Cardiac fibroblast (primary cell): ENCODE measurements at regions not wholly inside any gene's neighbourhood (a gene's known extent, or its start where the extent isn't known, plus 50 kb on each side); places are given as distances from the start of the nearest gene placed in this dataset.

Experiments
- DNase-seq, 2 donors: peaks; one replicate each; pipeline versions ENCODE4 v3.0.0 to v3.0.0-alpha.2; 2010; ENCODE audit warnings: low read depth in 2 of 2
- H3K4me3 ChIP-seq, 2 donors: replicated peaks in 1 of 2; 1 replicate in 1 of 2; 2 replicates in 1 of 2; pipeline ENCODE4 v1.5.1; 2011; ENCODE audit warnings: low read depth in 2 of 2, low read length in 2 of 2, mild to moderate bottlenecking in 2 of 2, moderate library complexity in 1 of 2
- CTCF ChIP-seq: IDR thresholded peaks from one replicate; pipeline ENCODE4 v1.5.1; 2011; ENCODE audit warnings: low read depth, mild to moderate bottlenecking, low read length, inconsistent platforms

GRCh38 chr18:79624356-79625170 is 55.0 kb upstream of the CTDP1 start:
- no peak for TF ChIP-seq CTCF

GRCh38 chr18:79625195-79625923 is 54.2 kb upstream of the CTDP1 start:
- TF ChIP-seq CTCF = no peak
- DNase-seq = peak in 1 of 2 donors; percentile 9
- no peak overlapping the region for H3K4me3 ChIP-seq

More at GRCh38 chr18:79624356-79625170, 55.0 kb upstream of the CTDP1 start:
- H3K4me3 ChIP-seq = no peak overlapping the region
- DNase-seq = no peak

GRCh38 chr18:79625924-79626561 is 53.6 kb upstream of the CTDP1 start:
- DNase-seq = no peak
- TF ChIP-seq CTCF = no peak
- H3K4me3 ChIP-seq = no peak overlapping the region

- DNase-seq = no peak
- no peak overlapping the region for H3K4me3 ChIP-seq
- no peak for TF ChIP-seq CTCF
Observed at GRCh38 chr18:79626905-79627749, 52.5 kb upstream of the CTDP1 start.

- no peak for TF ChIP-seq CTCF
- DNase-seq = no peak
- H3K4me3 ChIP-seq = no peak overlapping the region
Observed at GRCh38 chr18:79627750-79628294, 51.8 kb upstream of the CTDP1 start.
